ENCODE measurements at regions not wholly inside any gene's neighbourhood (a gene's known extent, or its start where the extent isn't known, plus 50 kb on each side); places are given as distances from the start of the nearest gene placed in this dataset.

- Histone ChIP-seq H3K27ac (no peak overlapping the region), H3K4me3 (no peak overlapping the region), H3K36me3 (no peaks in the 10 kb centered on the region), H3K9me3 (no peaks in the 10 kb centered on the region), H3K27me3 (no peaks in the 10 kb centered on the region), H3K4me1 (no peaks in the 10 kb centered on the region)
- TF ChIP-seq CTCF (IDR thresholded peaks at IDR 0.05): no peak
- DNase-seq (no peak), ATAC-seq (no peak)
- intact Hi-C loops (cut with DNase I): no loop called here
Observed at GRCh38 chr9:86893811-86894490, 53.4 kb downstream of the GAS1 start.

- Histone ChIP-seq H3K9me3 (no peaks in the 10 kb centered on the region), H3K36me3 (no peaks in the 10 kb centered on the region), H3K27me3 (no peaks in the 10 kb centered on the region), H3K4me1 (no peaks in the 10 kb centered on the region), H3K4me3 (no peak overlapping the region), H3K27ac (no peak overlapping the region)
- TF ChIP-seq CTCF (IDR thresholded peaks at IDR 0.05): no peak
- DNase-seq (no peak), ATAC-seq (no peak)
- intact Hi-C loops (cut with DNase I): no loop called here
Observed at GRCh38 chr9:86892576-86892975, 54.7 kb downstream of the GAS1 start.

- no peak for DNase-seq
- H3K9me3 ChIP-seq: no peaks in the 10 kb centered on the region
- ATAC-seq: no peak
- no peaks in the 10 kb centered on the region for H3K4me1 ChIP-seq
- no peak overlapping the region for H3K27ac ChIP-seq
- intact Hi-C loops (cut with DNase I): no loop called here
- H3K36me3 ChIP-seq: no peaks in the 10 kb centered on the region
- H3K4me3 ChIP-seq: no peak overlapping the region
- no peaks in the 10 kb centered on the region for H3K27me3 ChIP-seq
- TF ChIP-seq CTCF (IDR thresholded peaks at IDR 0.05): no peak
Observed at GRCh38 chr9:86891886-86892437, 55.3 kb downstream of the GAS1 start.

GRCh38 chr9:86891091-86891490 lies 56.2 kb downstream of the GAS1 start:
- ATAC-seq: no peak
- no peak overlapping the region for H3K27ac ChIP-seq
- intact Hi-C loops (cut with DNase I): no loop called here
- no peak for TF ChIP-seq CTCF (IDR thresholded peaks at IDR 0.05)
- H3K27me3 ChIP-seq: no peaks in the 10 kb centered on the region
- no peaks in the 10 kb centered on the region for H3K4me1 ChIP-seq
- no peak overlapping the region for H3K4me3 ChIP-seq
- H3K9me3 ChIP-seq: no peaks in the 10 kb centered on the region
- H3K36me3 ChIP-seq: no peaks in the 10 kb centered on the region
- DNase-seq: no peak

- ATAC-seq (no peak), DNase-seq (no peak)
- Histone ChIP-seq H3K36me3 (no peaks in the 10 kb centered on the region), H3K4me3 (no peak overlapping the region), H3K27me3 (peaks cover under 1% of the 10 kb centered on the region), H3K4me1 (no peaks in the 10 kb centered on the region), H3K9me3 (no peaks in the 10 kb centered on the region), H3K27ac (no peak overlapping the region)
- TF ChIP-seq CTCF (IDR thresholded peaks at IDR 0.05): no peak
- intact Hi-C loops (cut with DNase I): no loop called here
Observed at GRCh38 chr9:86885232-86885631, 62.1 kb downstream of the GAS1 start.

Measured in upper lobe of right lung (tissue), 1 donor.